SK-N-SH (cell line): ENCODE measurements at regions not wholly inside any gene's neighbourhood (a gene's known extent, or its start where the extent isn't known, plus 50 kb on each side); places are given as distances from the start of the nearest gene placed in this dataset.

Experiments used
- EP300 ChIP-seq, 2 experiments: IDR thresholded peaks; 2 replicates each; pipeline versions ENCODE4 v1.4.0 to v1.6.1; 2012; ENCODE audit warnings: borderline replicate concordance in 1 of 2, low read depth in 1 of 2, low read length in 1 of 2
- EZH2phosphoT487 ChIP-seq: fragments of 200-600 bp; sonication (generic); IDR thresholded peaks from 2 replicates; pipeline ENCODE4 v1.6.1; 2017; ENCODE audit warnings: low read depth, mixed run types, mild to moderate bottlenecking, antibody characterized with exemption, moderate library complexity, borderline replicate concordance
- FOXJ3 ChIP-seq: sonication (generic); formaldehyde crosslinking; IDR thresholded peaks from 2 replicates; pipeline ENCODE4 v1.5.1; 2020; ENCODE audit warnings: mild to moderate bottlenecking, missing genetic modification reagents
- GABPA ChIP-seq: IDR thresholded peaks from 2 replicates; pipeline ENCODE4 v1.4.0; 2012; ENCODE audit warnings: low read depth, mild to moderate bottlenecking
- MAX ChIP-seq: IDR thresholded peaks from 2 replicates; pipeline ENCODE4 v1.4.0; 2012; ENCODE audit warnings: low read depth
- MXI1 ChIP-seq: IDR thresholded peaks from 2 replicates; pipeline ENCODE4 v1.6.1; 2012; ENCODE audit warnings: mild to moderate bottlenecking, low read depth, low read length, improper control_type of control experiment
- RAD21 ChIP-seq: IDR thresholded peaks from 2 replicates; pipeline ENCODE4 v1.6.1; 2012; ENCODE audit warnings: mild to moderate bottlenecking, low read length
- SIN3A ChIP-seq: IDR thresholded peaks from 2 replicates; pipeline ENCODE4 v1.6.1; 2012; ENCODE audit warnings: low read depth, mild to moderate bottlenecking, low read length, moderate library complexity, borderline replicate concordance
- TAF1 ChIP-seq: IDR thresholded peaks from 2 replicates; pipeline ENCODE4 v1.6.1; 2012; ENCODE audit warnings: low read depth, mild to moderate bottlenecking, low read length, moderate library complexity, borderline replicate concordance
- TEAD4 ChIP-seq: IDR thresholded peaks from 2 replicates; pipeline ENCODE4 v1.4.0; 2012; ENCODE audit warnings: mild to moderate bottlenecking, borderline replicate concordance; ENCODE audit not compliant: insufficient read depth
- TF ChIP-seq, protein P1 (sequence below): fragments of 200-600 bp; sonication (generic); IDR thresholded peaks from 2 replicates; pipeline ENCODE4 v1.6.1; 2017; ENCODE audit warnings: antibody characterized with exemption, mild to moderate bottlenecking, moderate library complexity
- TF ChIP-seq, protein P2 (sequence below): IDR thresholded peaks from 2 replicates; pipeline ENCODE4 v1.6.1; 2012; ENCODE audit warnings: mild to moderate bottlenecking, low read depth, low read length, moderate library complexity

DNA sequence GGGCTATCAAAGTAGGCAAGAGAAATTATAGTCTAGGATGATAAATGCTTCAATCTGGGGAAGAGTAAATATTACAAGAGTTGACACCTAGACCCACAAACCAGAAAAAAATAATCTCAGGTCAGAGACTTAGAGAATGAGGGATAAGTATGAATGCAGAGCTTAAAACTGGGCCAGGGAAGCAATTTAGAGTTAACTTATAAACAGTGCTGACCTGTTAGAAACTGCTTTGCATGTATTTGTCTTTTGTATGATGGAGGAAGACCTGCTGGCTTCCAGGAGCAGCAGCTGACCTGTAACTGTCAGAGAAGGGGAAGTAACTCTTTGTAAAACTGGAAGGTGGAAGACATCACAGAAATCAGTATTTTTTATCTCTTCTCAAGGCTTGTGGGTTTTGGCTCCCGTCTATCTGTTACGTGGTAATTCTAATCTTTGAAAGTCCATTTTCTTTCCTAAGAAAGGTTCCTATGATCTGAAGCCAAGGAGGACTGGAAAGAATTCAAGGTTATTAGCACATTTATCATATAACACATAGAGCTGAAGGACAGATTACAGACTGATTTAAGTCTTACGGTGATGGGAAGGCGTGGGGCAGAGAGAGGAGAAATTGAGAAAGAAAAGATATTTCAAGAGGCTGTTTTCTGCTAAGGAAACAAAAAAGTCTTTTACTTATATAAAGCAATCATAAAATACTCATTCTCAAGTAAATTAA lies 114.7 kb upstream of the ADAMTS19 start:
- TF ChIP-seq RAD21 (no peak), GABPA (no peak), EP300 (IDR thresholded peaks at IDR 0.05; ENCODE audit: borderline replicate concordance in 1 of 2, low read depth in 1 of 2, low read length in 1 of 2) (no peak), SIN3A (no peak), FOXJ3 (CRISPR knock-in tag) (no peak), TEAD4 (no peak), EZH2phosphoT487 (no peak), MXI1 (no peak), TAF1 (no peak), MAX (no peak)
- TF ChIP-seq, protein P1, sequence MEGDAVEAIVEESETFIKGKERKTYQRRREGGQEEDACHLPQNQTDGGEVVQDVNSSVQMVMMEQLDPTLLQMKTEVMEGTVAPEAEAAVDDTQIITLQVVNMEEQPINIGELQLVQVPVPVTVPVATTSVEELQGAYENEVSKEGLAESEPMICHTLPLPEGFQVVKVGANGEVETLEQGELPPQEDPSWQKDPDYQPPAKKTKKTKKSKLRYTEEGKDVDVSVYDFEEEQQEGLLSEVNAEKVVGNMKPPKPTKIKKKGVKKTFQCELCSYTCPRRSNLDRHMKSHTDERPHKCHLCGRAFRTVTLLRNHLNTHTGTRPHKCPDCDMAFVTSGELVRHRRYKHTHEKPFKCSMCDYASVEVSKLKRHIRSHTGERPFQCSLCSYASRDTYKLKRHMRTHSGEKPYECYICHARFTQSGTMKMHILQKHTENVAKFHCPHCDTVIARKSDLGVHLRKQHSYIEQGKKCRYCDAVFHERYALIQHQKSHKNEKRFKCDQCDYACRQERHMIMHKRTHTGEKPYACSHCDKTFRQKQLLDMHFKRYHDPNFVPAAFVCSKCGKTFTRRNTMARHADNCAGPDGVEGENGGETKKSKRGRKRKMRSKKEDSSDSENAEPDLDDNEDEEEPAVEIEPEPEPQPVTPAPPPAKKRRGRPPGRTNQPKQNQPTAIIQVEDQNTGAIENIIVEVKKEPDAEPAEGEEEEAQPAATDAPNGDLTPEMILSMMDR, result no peak
- TF ChIP-seq, protein P2, sequence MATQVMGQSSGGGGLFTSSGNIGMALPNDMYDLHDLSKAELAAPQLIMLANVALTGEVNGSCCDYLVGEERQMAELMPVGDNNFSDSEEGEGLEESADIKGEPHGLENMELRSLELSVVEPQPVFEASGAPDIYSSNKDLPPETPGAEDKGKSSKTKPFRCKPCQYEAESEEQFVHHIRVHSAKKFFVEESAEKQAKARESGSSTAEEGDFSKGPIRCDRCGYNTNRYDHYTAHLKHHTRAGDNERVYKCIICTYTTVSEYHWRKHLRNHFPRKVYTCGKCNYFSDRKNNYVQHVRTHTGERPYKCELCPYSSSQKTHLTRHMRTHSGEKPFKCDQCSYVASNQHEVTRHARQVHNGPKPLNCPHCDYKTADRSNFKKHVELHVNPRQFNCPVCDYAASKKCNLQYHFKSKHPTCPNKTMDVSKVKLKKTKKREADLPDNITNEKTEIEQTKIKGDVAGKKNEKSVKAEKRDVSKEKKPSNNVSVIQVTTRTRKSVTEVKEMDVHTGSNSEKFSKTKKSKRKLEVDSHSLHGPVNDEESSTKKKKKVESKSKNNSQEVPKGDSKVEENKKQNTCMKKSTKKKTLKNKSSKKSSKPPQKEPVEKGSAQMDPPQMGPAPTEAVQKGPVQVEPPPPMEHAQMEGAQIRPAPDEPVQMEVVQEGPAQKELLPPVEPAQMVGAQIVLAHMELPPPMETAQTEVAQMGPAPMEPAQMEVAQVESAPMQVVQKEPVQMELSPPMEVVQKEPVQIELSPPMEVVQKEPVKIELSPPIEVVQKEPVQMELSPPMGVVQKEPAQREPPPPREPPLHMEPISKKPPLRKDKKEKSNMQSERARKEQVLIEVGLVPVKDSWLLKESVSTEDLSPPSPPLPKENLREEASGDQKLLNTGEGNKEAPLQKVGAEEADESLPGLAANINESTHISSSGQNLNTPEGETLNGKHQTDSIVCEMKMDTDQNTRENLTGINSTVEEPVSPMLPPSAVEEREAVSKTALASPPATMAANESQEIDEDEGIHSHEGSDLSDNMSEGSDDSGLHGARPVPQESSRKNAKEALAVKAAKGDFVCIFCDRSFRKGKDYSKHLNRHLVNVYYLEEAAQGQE, result no peak
